Bone marrow (tissue), 2 donors: ENCODE measurements at regions not wholly inside any gene's neighbourhood (a gene's known extent, or its start where the extent isn't known, plus 50 kb on each side); places are given as distances from the start of the nearest gene placed in this dataset.

Experiments
- DNase-seq, 2 donors: peaks; one replicate each; lab custom pipeline; 2025; lab: John Stamatoyannopoulos, UW

GRCh38 chr15:95444860-95445259 is 885.6 kb upstream of the NR2F2 start:
- no peak for DNase-seq

DNA sequence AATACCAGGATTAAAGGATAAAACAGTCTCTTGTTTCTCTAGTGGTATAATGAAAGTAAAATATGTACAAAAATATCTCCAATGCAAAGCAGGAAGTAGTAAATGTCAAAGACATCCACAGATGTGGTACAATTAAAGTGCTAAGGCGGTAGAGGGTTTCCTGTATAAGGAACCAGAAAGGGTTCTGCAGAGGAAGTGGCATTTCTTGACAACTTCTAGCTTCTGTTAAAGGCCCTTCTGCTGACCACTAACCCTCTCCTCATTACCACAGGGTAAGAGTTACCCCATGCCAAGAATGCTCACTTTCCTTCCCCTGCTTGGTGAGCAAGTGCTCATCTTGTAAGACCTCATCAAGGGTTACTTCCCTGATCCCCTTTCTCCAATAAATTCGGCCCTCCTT is 883.6 kb upstream of the NR2F2 start:
- DNase-seq = peak in 1 of 2 donors; percentile 3

- DNase-seq = no peak
Observed at GRCh38 chr15:95447486-95447885, 883.0 kb upstream of the NR2F2 start.

- DNase-seq = no peak
Observed at GRCh38 chr15:95448531-95449229, 881.8 kb upstream of the NR2F2 start.

GRCh38 chr15:95449230-95449628 is 881.3 kb upstream of the NR2F2 start:
- no peak for DNase-seq

- DNase-seq = no peak
Observed at GRCh38 chr15:95450413-95450812, 880.1 kb upstream of the NR2F2 start.

DNA sequence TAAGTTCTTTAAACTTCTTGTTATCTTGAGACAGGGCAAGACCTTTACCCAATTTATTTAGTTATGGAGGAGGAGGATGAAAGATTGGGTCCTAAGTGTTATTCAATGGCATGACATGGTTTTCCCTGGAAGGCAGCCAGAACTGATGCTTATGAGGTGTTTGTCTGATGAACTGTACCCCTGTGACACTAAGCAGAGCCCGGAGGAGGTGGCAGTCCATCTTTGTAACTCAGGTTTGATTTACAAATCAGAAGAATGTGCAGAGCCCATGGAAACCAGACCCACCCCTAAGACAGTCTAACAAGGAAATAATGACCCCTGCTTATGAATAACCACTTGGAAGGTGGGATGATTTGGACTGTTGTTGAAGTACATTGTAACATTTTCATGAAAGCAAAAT is 878.6 kb upstream of the NR2F2 start:
- no peak for DNase-seq

DNA sequence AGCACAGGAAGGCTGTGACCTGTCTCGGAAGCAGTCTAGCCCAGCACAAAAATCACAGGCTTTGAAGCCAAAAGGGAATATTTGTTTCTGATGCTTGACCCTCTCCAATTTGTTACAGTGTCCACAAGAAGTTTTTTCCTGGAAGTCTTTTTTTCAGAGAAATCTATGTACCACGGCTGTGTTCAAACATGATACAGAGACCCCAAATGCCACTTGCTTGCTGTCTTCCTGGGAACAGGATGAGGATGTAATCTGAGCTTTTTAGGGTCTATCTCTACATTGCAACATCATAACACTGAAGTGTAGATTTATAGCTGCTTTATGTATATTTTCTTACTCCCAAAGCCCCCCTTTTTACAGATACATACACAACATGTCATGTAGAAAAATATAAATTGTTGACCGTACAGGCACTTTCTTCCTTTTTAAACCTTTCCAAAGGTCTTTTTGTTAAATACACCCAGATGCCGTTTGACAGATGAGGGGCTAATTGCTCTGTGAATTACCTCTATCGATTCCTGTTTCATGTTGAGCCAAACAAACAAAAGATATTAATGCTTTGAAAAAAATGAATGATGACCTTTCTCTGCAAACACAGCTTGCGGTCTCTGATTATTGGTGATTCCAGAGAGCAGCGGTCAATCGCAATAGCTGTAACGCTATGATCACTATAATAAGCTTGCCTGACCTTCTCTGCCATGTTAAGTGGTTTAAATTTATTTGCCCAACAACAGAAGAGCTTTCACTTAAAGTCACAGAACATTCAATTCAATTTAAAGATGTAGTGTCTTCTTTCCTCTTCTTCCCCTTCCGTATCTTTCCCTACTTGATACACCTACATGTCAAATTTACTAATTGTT is 875.9 kb upstream of the NR2F2 start:
- no peak for DNase-seq

- DNase-seq = no peak
Observed at GRCh38 chr15:95457520-95457919, 873.0 kb upstream of the NR2F2 start.

DNA sequence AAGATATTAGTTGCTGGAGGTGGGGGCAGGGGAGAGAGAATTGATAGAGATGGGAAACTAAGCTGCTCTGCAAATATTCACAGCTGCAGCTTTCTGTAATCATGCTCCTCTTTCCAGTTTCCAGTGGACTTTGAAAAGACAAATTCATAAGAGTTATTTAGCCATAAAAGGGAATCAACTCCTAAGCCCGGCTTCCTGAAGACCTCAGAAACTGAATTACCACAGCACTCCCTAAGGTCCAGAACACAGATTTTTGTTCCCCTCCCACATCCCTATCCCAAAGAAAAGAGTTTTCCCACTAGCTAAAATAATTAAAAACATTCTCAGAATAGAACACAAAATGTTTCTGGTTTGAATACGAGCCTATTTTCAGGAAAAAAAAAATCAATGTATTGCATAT is 871.8 kb upstream of the NR2F2 start:
- no peak for DNase-seq

- DNase-seq = no peak
Observed at GRCh38 chr15:95459273-95459672, 871.2 kb upstream of the NR2F2 start.

GRCh38 chr15:95464509-95464908 is 866.0 kb upstream of the NR2F2 start:
- no peak for DNase-seq

GRCh38 chr15:95468820-95469219 is 861.7 kb upstream of the NR2F2 start:
- DNase-seq = no peak

GRCh38 chr15:95469496-95470000 is 861.0 kb upstream of the NR2F2 start:
- DNase-seq = no peak

DNA sequence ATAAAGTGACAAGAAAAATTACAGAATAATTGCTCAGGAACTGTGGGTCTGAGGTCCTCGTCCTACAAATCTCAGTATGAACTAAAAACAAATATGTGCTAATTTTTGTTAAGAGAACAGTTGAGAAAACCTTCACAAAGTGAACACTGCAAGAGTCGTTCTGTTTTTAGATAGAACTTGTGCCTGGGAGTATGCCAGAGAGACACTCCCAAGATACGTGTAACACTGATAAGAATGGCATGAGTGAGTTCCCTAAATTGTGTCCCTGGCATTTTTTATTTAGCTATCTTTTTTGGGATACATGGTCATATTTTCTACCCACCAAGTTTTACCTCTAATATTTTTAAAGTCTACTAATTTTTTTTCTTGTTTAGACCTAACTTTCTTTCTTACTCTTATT is 860.0 kb upstream of the NR2F2 start:
- no peak for DNase-seq

GRCh38 chr15:95470997-95471689 is 859.4 kb upstream of the NR2F2 start:
- DNase-seq = no peak

GRCh38 chr15:95471690-95472086 is 858.8 kb upstream of the NR2F2 start:
- no peak for DNase-seq

- no peak for DNase-seq
Observed at GRCh38 chr15:95475067-95475466, 855.4 kb upstream of the NR2F2 start.

DNA sequence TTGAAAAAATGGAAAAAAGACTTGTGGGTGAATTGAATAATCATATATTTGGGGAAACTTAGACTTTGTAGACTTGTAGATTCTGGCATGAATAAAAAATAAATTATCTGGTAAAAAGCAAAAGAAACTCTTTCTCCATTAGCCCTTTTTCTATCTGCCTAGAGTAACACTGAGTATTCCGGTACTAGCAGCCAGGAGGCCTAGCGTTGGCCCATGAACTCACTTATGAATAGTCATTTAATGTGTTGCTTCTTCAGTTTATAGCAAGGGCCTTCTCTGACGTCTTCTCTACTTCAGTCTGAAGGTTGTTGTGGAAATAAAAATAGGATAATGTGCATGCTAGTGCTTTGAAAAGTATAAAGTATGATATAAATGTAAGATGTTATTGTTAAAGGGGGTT is 851.2 kb upstream of the NR2F2 start:
- no peak for DNase-seq

GRCh38 chr15:95485367-95485766 is 845.1 kb upstream of the NR2F2 start:
- DNase-seq = no peak

DNA sequence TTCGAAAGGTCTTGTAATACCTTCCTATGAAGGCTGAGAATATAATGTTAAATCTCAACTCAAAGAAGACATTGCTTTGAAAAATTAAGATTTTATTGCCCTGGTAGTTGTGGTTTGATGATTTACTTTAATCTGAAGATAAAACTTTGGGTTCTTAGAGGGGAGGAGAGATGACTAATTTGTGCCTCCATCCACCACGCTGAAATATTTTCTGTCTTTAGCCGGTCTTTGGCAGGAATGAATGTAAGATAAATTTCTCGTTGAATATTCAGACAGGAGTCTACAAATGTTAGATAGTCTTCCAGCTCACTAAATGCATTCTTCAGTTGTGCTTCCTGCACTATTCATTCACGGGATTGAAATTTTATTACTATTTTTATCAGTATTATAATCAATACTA is 844.3 kb upstream of the NR2F2 start:
- DNase-seq = no peak

GRCh38 chr15:95489103-95489502 is 841.4 kb upstream of the NR2F2 start:
- DNase-seq = no peak
